ENCODE measurements at regions not wholly inside any gene's neighbourhood (a gene's known extent, or its start where the extent isn't known, plus 50 kb on each side); places are given as distances from the start of the nearest gene placed in this dataset.

GRCh38 chr2:200079356-200079755, 124.0 kb downstream of the MAIP1 start:
- Mint-ChIP-seq H3K9me3 (ENCODE audit: insufficient read depth) (no peaks in the 10 kb centered on the region), H3K4me1 (no peaks in the 10 kb centered on the region), H3K27me3 (peaks cover 19% of the 10 kb centered on the region), H3K4me3 (no peak overlapping the region), H3K27ac (no peak overlapping the region)
- POLR2A ChIA-PET, result no interaction called here
- Histone ChIP-seq H3K4me1 (ENCODE audit: control insufficient read depth in 2 of 2, insufficient read depth in 2 of 2, low read length in 2 of 2) (no peaks in the 10 kb centered on the region), H3K9me3 (ENCODE audit: control extremely low read depth in 1 of 3, control insufficient read depth in 2 of 3, insufficient read depth in 1 of 3, low read length in 2 of 3) (no peaks in the 10 kb centered on the region), H3K79me2 (ENCODE audit: control insufficient read depth, insufficient read depth, low read length) (no peaks in the 10 kb centered on the region), H3K36me3 (replicated peaks in 1 of 2; ENCODE audit: control extremely low read depth in 1 of 2, control insufficient read depth in 1 of 2, extremely low read depth in 1 of 2, insufficient read depth in 2 of 2, low read length in 1 of 2) (no peaks in the 10 kb centered on the region), H3K4me3 (ENCODE audit: control extremely low read depth in 1 of 5, extremely low read depth in 1 of 5, insufficient read depth in 1 of 5, low read depth in 2 of 5, low read length in 4 of 5) (no peak overlapping the region), H3K27me3 (replicated peaks in 1 of 4; ENCODE audit: control extremely low read depth in 1 of 4, control insufficient read depth in 3 of 4, insufficient read depth in 4 of 4, low read length in 3 of 4) (no peaks in the 10 kb centered on the region), H4K20me1 (ENCODE audit: control insufficient read depth, insufficient read depth, low read length, poor library complexity, severe bottlenecking) (no peaks in the 10 kb centered on the region), H3K4me2 (replicated peaks; ENCODE audit: low read depth, low read length, poor library complexity, severe bottlenecking) (no peak overlapping the region), H3K9ac (ENCODE audit: low read length) (no peak overlapping the region), H3K27ac (ENCODE audit: low read length in 2 of 2) (no peak overlapping the region), H2AFZ (ENCODE audit: insufficient read depth, low read depth, low read length, poor library complexity, severe bottlenecking) (no peak overlapping the region)
- CTCF ChIA-PET, result no interaction called here
- no peak for DNase-seq
- no CpG with 5 or more reads among the region's 2 CpGs for WGBS (ENCODE audit: insufficient coverage)
- TF ChIP-seq EZH2 (IDR thresholded peaks at IDR 0.05; ENCODE audit: borderline replicate concordance, insufficient read depth, low read depth, low read length, poor library complexity, severe bottlenecking), result no peak
- TF ChIP-seq CTCF (IDR thresholded peaks at IDR 0.05), result no peak
- intact Hi-C loops (cut with micrococcal nuclease), result no loop called here
- ATAC-seq (ENCODE audit: low read depth), result no peak

- no peak overlapping the region for H3K9ac ChIP-seq (ENCODE audit: low read length)
- peaks cover 0 to 3% (median 0%) of the 10 kb centered on the region in 3 donors for H3K9me3 ChIP-seq (ENCODE audit: control extremely low read depth in 1 of 3, control insufficient read depth in 2 of 3, insufficient read depth in 1 of 3, low read length in 2 of 3)
- no peak overlapping the region for H3K27ac Mint-ChIP-seq
- H3K4me3 ChIP-seq (ENCODE audit: control extremely low read depth in 1 of 5, extremely low read depth in 1 of 5, insufficient read depth in 1 of 5, low read depth in 2 of 5, low read length in 4 of 5), result no peak overlapping the region
- CTCF ChIA-PET, result no interaction called here
- no peak overlapping the region for H3K27ac ChIP-seq (ENCODE audit: low read length in 2 of 2)
- no peaks in the 10 kb centered on the region for H4K20me1 ChIP-seq (ENCODE audit: control insufficient read depth, insufficient read depth, low read length, poor library complexity, severe bottlenecking)
- H2AFZ ChIP-seq (ENCODE audit: insufficient read depth, low read depth, low read length, poor library complexity, severe bottlenecking), result no peak overlapping the region
- no peak overlapping the region for H3K4me2 ChIP-seq (replicated peaks; ENCODE audit: low read depth, low read length, poor library complexity, severe bottlenecking)
- H3K36me3 ChIP-seq (replicated peaks in 1 of 2; ENCODE audit: control extremely low read depth in 1 of 2, control insufficient read depth in 1 of 2, extremely low read depth in 1 of 2, insufficient read depth in 2 of 2, low read length in 1 of 2), result no peaks in the 10 kb centered on the region
- peaks cover 21% of the 10 kb centered on the region for H3K27me3 Mint-ChIP-seq
- H3K9me3 Mint-ChIP-seq (ENCODE audit: insufficient read depth), result no peaks in the 10 kb centered on the region
- no peaks in the 10 kb centered on the region for H3K4me1 Mint-ChIP-seq
- H3K27me3 ChIP-seq (replicated peaks in 1 of 4; ENCODE audit: control extremely low read depth in 1 of 4, control insufficient read depth in 3 of 4, insufficient read depth in 4 of 4, low read length in 3 of 4), result no peaks in the 10 kb centered on the region
- DNase-seq (no peak), ATAC-seq (ENCODE audit: low read depth) (no peak)
- no peak overlapping the region for H3K4me3 Mint-ChIP-seq
- 79% methylated on average over 4 of the region's 8 CpGs for WGBS (ENCODE audit: insufficient coverage)
- no peaks in the 10 kb centered on the region for H3K4me1 ChIP-seq (ENCODE audit: control insufficient read depth in 2 of 2, insufficient read depth in 2 of 2, low read length in 2 of 2)
- no peaks in the 10 kb centered on the region for H3K79me2 ChIP-seq (ENCODE audit: control insufficient read depth, insufficient read depth, low read length)
- no peak for TF ChIP-seq EZH2 (IDR thresholded peaks at IDR 0.05; ENCODE audit: borderline replicate concordance, insufficient read depth, low read depth, low read length, poor library complexity, severe bottlenecking)
- no peak for TF ChIP-seq CTCF (IDR thresholded peaks at IDR 0.05)
- intact Hi-C loops (cut with micrococcal nuclease), result no loop called here
- POLR2A ChIA-PET, result no interaction called here
Measured at GRCh38 chr2:200081236-200081635, 125.9 kb downstream of the MAIP1 start.

All from B cell (primary cell).